Uterus (tissue), 3 donors: ENCODE measurements at regions not wholly inside any gene's neighbourhood (a gene's known extent, or its start where the extent isn't known, plus 50 kb on each side); places are given as distances from the start of the nearest gene placed in this dataset.

Source experiments
- DNase-seq, 2 donors: peaks; one replicate each; pipeline ENCODE4 v3.0.0-alpha.2; 2019 to 2020
- H3K27ac ChIP-seq, 2 donors: fragments of 200-600 bp; sonication (generic); 1 replicate in 1 of 2; 2 replicates in 1 of 2; pipeline ENCODE4 v1.5.1; 2016 to 2018
- H3K27me3 ChIP-seq, 2 donors: fragments of 200-600 bp; sonication (generic); one replicate each; pipeline ENCODE4 v1.5.1; 2018 to 2019; ENCODE audit warnings: control low read depth in 1 of 2
- H3K36me3 ChIP-seq, 2 donors: fragments of 200-600 bp; sonication (generic); one replicate each; pipeline ENCODE4 v1.5.1; 2019; ENCODE audit warnings: control low read depth in 1 of 2
- H3K4me1 ChIP-seq, 2 donors: fragments of 200-600 bp; sonication (generic); one replicate each; pipeline ENCODE4 v1.5.1; 2018 to 2019; ENCODE audit warnings: control low read depth in 1 of 2
- H3K4me3 ChIP-seq, 2 donors: fragments of 200-600 bp; sonication (generic); 1 replicate in 1 of 2; 2 replicates in 1 of 2; pipeline ENCODE4 v1.5.1; 2018 to 2019; ENCODE audit warnings: mild to moderate bottlenecking in 1 of 2
- H3K9me3 ChIP-seq, 2 donors: fragments of 200-600 bp; sonication (generic); one replicate each; pipeline ENCODE4 v1.5.1; 2019; ENCODE audit warnings: control low read depth in 1 of 2
- POLR2A ChIP-seq, 2 donors: fragments of 450-650 bp; IDR thresholded peaks; one replicate each; pipeline ENCODE4 v1.6.1; 2016; ENCODE audit warnings: antibody characterized with exemption in 2 of 2, mild to moderate bottlenecking in 1 of 2, moderate library complexity in 1 of 2
- intact Hi-C: fragments of 100-400 bp; cut with DNase I; formaldehyde crosslinking; loops from one replicate; pipeline ENCODE4 v1.15.1; 2023; ENCODE audit warnings: low total_unique reads
- TF ChIP-seq, protein P1 (sequence below), 4 experiments: fragments of 200-600 bp in 2 of 4; fragments of 450-650 bp in 2 of 4; sonication (generic) in 2 of 4; IDR thresholded peaks; one replicate each; pipeline ENCODE4 v1.5.1; 2016 to 2019; ENCODE audit warnings: antibody characterized with exemption in 4 of 4, mild to moderate bottlenecking in 2 of 4, moderate library complexity in 1 of 4
- donor health status: DM: yes; HTN: yes; CAD: no.

DNA sequence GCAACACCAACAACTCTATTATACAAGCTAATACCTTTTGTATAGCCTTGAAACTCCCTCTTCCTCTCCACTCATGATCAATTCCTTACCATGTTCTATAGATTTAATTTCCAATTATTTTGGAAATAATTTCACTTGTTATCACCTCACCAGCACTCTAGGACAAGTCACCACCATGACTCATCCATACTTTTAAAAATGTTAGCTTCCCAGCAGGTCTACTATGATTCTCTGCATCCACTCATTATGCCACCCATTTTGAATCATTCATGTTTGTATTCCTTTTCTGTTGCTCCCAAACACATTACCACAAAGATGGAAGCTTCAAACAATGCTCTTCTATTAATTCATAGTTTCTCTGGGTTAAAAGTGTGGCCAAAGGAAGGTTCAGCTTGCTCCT is 469.6 kb downstream of the PDGFC start:
- no peak for TF ChIP-seq POLR2A (IDR thresholded peaks at IDR 0.05)
- TF ChIP-seq, protein P1, sequence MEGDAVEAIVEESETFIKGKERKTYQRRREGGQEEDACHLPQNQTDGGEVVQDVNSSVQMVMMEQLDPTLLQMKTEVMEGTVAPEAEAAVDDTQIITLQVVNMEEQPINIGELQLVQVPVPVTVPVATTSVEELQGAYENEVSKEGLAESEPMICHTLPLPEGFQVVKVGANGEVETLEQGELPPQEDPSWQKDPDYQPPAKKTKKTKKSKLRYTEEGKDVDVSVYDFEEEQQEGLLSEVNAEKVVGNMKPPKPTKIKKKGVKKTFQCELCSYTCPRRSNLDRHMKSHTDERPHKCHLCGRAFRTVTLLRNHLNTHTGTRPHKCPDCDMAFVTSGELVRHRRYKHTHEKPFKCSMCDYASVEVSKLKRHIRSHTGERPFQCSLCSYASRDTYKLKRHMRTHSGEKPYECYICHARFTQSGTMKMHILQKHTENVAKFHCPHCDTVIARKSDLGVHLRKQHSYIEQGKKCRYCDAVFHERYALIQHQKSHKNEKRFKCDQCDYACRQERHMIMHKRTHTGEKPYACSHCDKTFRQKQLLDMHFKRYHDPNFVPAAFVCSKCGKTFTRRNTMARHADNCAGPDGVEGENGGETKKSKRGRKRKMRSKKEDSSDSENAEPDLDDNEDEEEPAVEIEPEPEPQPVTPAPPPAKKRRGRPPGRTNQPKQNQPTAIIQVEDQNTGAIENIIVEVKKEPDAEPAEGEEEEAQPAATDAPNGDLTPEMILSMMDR (IDR thresholded peaks at IDR 0.05): no peak
- intact Hi-C loops: no loop called here

DNA sequence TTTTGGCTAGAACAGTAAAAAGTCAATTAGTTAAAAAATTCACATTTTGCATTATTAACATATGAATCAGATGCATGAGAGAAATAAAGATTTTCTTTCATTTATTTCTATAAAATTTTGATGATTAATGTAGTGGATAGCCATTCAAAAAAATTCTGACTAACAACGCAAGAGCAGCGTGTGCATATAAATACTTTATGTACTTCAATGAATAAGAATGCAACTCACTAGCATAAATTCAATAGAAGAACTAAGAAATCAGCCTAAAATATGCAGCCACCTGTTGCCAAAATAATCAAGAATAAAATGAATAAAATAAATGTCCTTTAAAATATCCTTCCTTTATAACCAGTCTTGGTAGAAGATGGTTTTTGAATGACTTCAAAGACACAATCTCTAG is 471.9 kb downstream of the PDGFC start:
- H3K4me3 ChIP-seq: no peak overlapping the region
- H3K36me3 ChIP-seq: no peaks in the 10 kb centered on the region
- no peaks in the 10 kb centered on the region for H3K9me3 ChIP-seq
- DNase-seq: no peak
- no peak overlapping the region for H3K27ac ChIP-seq
- intact Hi-C loops: no loop called here
- H3K27me3 ChIP-seq: no peaks in the 10 kb centered on the region
- TF ChIP-seq, protein P1 (IDR thresholded peaks at IDR 0.05): no peak
- no peak for TF ChIP-seq POLR2A (IDR thresholded peaks at IDR 0.05)
- no peaks in the 10 kb centered on the region for H3K4me1 ChIP-seq

More for the DNA sequence above, 469.6 kb downstream of the PDGFC start:
- H3K9me3 ChIP-seq: no peaks in the 10 kb centered on the region
- no peak for DNase-seq
- H3K4me1 ChIP-seq: no peaks in the 10 kb centered on the region
- no peak overlapping the region for H3K27ac ChIP-seq
- H3K36me3 ChIP-seq: no peaks in the 10 kb centered on the region
- no peaks in the 10 kb centered on the region for H3K27me3 ChIP-seq
- H3K4me3 ChIP-seq: no peak overlapping the region

DNA sequence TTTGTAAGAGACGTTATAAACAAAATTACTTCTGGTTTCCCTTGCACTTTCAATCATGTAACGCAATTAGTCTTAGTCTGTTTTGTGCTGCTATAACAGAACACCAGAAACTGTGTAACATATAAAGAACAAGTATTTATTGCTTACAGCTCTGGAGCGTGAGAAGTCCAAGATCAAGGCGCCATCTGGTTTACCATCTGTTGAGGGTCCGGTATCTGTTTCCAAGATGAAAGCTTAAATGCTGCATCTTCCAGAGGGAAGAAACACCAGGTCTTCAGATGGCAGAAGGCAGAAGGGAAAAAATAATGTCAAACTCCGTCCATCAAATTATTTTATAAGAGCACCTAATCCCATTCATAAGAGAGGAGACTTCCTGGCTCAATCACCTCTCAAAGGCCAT is 474.1 kb downstream of the PDGFC start:
- DNase-seq: no peak
- no peaks in the 10 kb centered on the region for H3K4me1 ChIP-seq
- H3K27ac ChIP-seq: no peak overlapping the region
- intact Hi-C loops: no loop called here
- H3K4me3 ChIP-seq: no peak overlapping the region
- H3K27me3 ChIP-seq: no peaks in the 10 kb centered on the region
- TF ChIP-seq, protein P1 (IDR thresholded peaks at IDR 0.05): no peak
- no peak for TF ChIP-seq POLR2A (IDR thresholded peaks at IDR 0.05)
- no peaks in the 10 kb centered on the region for H3K9me3 ChIP-seq
- H3K36me3 ChIP-seq: no peaks in the 10 kb centered on the region

DNA sequence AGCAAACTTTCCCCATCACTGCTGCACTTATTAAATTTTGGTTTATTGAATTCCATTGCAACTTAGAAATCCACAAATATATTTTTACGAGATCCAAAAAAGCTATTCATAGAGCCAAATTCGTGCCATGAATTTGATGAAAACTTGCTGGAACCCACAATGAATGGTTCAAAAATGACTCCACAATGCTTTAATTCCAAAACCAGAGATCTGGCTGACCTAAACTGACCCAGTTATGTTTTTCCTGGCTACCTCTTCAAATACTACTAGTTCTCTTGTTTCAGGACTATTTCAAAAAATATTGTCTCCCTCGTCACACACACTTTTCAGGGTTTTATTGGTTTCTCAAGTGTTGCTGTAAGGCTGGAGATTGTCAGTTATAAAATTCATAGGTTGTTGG is 474.8 kb downstream of the PDGFC start:
- intact Hi-C loops: no loop called here
- no peak overlapping the region for H3K27ac ChIP-seq
- H3K27me3 ChIP-seq: no peaks in the 10 kb centered on the region
- no peak overlapping the region for H3K4me3 ChIP-seq
- no peaks in the 10 kb centered on the region for H3K4me1 ChIP-seq
- DNase-seq: no peak
- H3K36me3 ChIP-seq: no peaks in the 10 kb centered on the region
- TF ChIP-seq, protein P1 (IDR thresholded peaks at IDR 0.05): no peak
- no peak for TF ChIP-seq POLR2A (IDR thresholded peaks at IDR 0.05)
- H3K9me3 ChIP-seq: no peaks in the 10 kb centered on the region

DNA sequence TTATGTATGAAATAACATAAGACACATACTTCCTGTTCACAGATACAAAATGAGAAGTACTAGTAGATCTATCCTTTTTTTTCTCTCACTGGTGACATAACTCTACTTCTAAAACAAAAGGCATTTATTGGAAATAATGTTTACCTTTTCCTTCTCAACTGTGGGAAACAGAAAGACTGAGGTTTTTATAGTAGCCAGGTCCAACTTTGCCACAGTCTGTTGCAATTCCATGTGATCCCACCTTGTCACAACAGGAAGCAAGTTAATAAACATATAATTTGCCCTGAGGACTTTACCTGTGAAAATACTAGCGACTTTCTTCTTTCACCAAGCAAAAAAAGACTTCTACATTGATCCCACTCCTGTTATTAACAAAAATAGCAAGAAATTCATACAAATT is 475.8 kb downstream of the PDGFC start:
- H3K9me3 ChIP-seq: no peaks in the 10 kb centered on the region
- no peaks in the 10 kb centered on the region for H3K4me1 ChIP-seq
- no peak overlapping the region for H3K4me3 ChIP-seq
- no peak for TF ChIP-seq POLR2A (IDR thresholded peaks at IDR 0.05)
- TF ChIP-seq, protein P1 (IDR thresholded peaks at IDR 0.05): no peak
- H3K36me3 ChIP-seq: no peaks in the 10 kb centered on the region
- no peak for DNase-seq
- H3K27ac ChIP-seq: no peak overlapping the region
- H3K27me3 ChIP-seq: no peaks in the 10 kb centered on the region
- intact Hi-C loops: no loop called here
